ENCODE measurements at regions not wholly inside any gene's neighbourhood (a gene's known extent, or its start where the extent isn't known, plus 50 kb on each side); places are given as distances from the start of the nearest gene placed in this dataset.
"Not testable (repeated sequence)": the region's sequence is repeated elsewhere in the genome, so short reads cannot be mapped to it uniquely, and the experiment has no call there.

GRCh38 chr6:112477125-112477524 lies 130.0 kb downstream of the RFPL4B start:
- TF ChIP-seq CTCF (IDR thresholded peaks at IDR 0.05; ENCODE audit: low read depth, low read length) = no peak
- no peaks in the 10 kb centered on the region; the same call in 1 of the 2 replicates for H3K4me1 ChIP-seq
- no peak for DNase-seq
- H3K27me3 ChIP-seq = no peaks in the 10 kb centered on the region
- H3K9me3 ChIP-seq = no peaks in the 10 kb centered on the region
- no peaks in the 10 kb centered on the region for H3K36me3 ChIP-seq
- no peak overlapping the region for H3K4me3 ChIP-seq (ENCODE audit: low read depth, low read length)

- no peak for TF ChIP-seq CTCF (IDR thresholded peaks at IDR 0.05; ENCODE audit: low read depth, low read length)
Measured at GRCh38 chr6:112478036-112478435, 130.9 kb downstream of the RFPL4B start.

GRCh38 chr6:112479975-112480374 lies 132.8 kb downstream of the RFPL4B start:
- not testable (repeated sequence) for DNase-seq; H3K4me1 ChIP-seq; H3K27me3 ChIP-seq; H3K4me3 ChIP-seq (ENCODE audit: low read depth, low read length); H3K36me3 ChIP-seq; H3K9me3 ChIP-seq

More at GRCh38 chr6:112478036-112478435, 130.9 kb downstream of the RFPL4B start:
- no peak for DNase-seq
- H3K36me3 ChIP-seq = no peaks in the 10 kb centered on the region
- no peaks in the 10 kb centered on the region for H3K9me3 ChIP-seq
- H3K4me1 ChIP-seq = no peaks in the 10 kb centered on the region; the same call in 1 of the 2 replicates
- no peaks in the 10 kb centered on the region for H3K27me3 ChIP-seq
- H3K4me3 ChIP-seq (ENCODE audit: low read depth, low read length) = no peak overlapping the region

- no peak for DNase-seq
- TF ChIP-seq CTCF (IDR thresholded peaks at IDR 0.05; ENCODE audit: low read depth, low read length) = no peak
- no peaks in the 10 kb centered on the region; the same call in 1 of the 2 replicates for H3K4me1 ChIP-seq
- H3K9me3 ChIP-seq = no peaks in the 10 kb centered on the region
- no peaks in the 10 kb centered on the region for H3K27me3 ChIP-seq
- no peaks in the 10 kb centered on the region for H3K36me3 ChIP-seq
- H3K4me3 ChIP-seq (ENCODE audit: low read depth, low read length) = no peak overlapping the region
Measured at GRCh38 chr6:112480553-112480952, 133.4 kb downstream of the RFPL4B start.

- Histone ChIP-seq H3K27me3 (no peaks in the 10 kb centered on the region), H3K4me1 (peaks cover 4% of the 10 kb centered on the region; the same call in 1 of the 2 replicates), H3K4me3 (ENCODE audit: low read depth, low read length) (no peak overlapping the region), H3K9me3 (no peaks in the 10 kb centered on the region), H3K36me3 (no peaks in the 10 kb centered on the region)
- no peak for DNase-seq
- TF ChIP-seq CTCF (IDR thresholded peaks at IDR 0.05; ENCODE audit: low read depth, low read length) = no peak
Measured at GRCh38 chr6:112481211-112481610, 134.1 kb downstream of the RFPL4B start.

- DNase-seq = no peak
- no peaks in the 10 kb centered on the region for H3K27me3 ChIP-seq
- H3K9me3 ChIP-seq = no peaks in the 10 kb centered on the region
- H3K4me3 ChIP-seq (ENCODE audit: low read depth, low read length) = no peak overlapping the region
- H3K4me1 ChIP-seq = peaks cover 8% of the 10 kb centered on the region
- no peak for TF ChIP-seq CTCF (IDR thresholded peaks at IDR 0.05; ENCODE audit: low read depth, low read length)
- H3K36me3 ChIP-seq = no peaks in the 10 kb centered on the region
Measured at GRCh38 chr6:112482373-112482772, 135.2 kb downstream of the RFPL4B start.
